Endothelial cell of umbilical vein (primary cell): ENCODE measurements at regions not wholly inside any gene's neighbourhood (a gene's known extent, or its start where the extent isn't known, plus 50 kb on each side); places are given as distances from the start of the nearest gene placed in this dataset.

ENCODE experiments used
- BruUV-seq: library from RNA; stranded (reverse); fragments of 400-500 nt; replicated peaks from 2 replicates; lab custom pipeline; 2021; lab: Mats Ljungman, UMichigan
- CTCF ChIA-PET: fragments of 300-600, 350-600 bp; sonication (Branson Sonifier 250); formaldehyde crosslinking; loops from one replicate; lab custom pipeline; 2021; ENCODE audit warnings: antibody characterized with exemption, inconsistent platforms; lab: Charles Lee
- POLR2A ChIA-PET: fragments of 300-600, 350-600 bp; sonication (Branson Sonifier 250); formaldehyde crosslinking; loops from one replicate; lab custom pipeline; 2021; ENCODE audit warnings: antibody characterized with exemption, inconsistent platforms; lab: Charles Lee
- DNase-seq: peaks from one replicate; pipeline ENCODE4 v3.0.0-alpha.2; 2011; ENCODE audit warnings: low read depth, low spot score
- FAIRE-seq: peaks from 2 replicates; lab custom pipeline; 2011; peaks lifted over from hg19 to GRCh38; lab: Jason Lieb, UNC
- H2AFZ ChIP-seq: 2 replicates; pipeline ENCODE4 v1.6.0; 2012; ENCODE audit warnings: low read depth, low read length, control low read depth, inconsistent platforms
- H3K27ac ChIP-seq: 2 replicates; pipeline ENCODE4 v1.5.1; 2011; ENCODE audit warnings: low read depth, mild to moderate bottlenecking, control low read depth, low read length, moderate library complexity; ENCODE audit not compliant: insufficient read depth
- H3K27me3 ChIP-seq, 2 experiments: 2 replicates each; pipeline versions ENCODE4 v1.6.0 to v1.6.1; 2011; ENCODE audit warnings: low read length in 2 of 2, mixed read lengths in 1 of 2; ENCODE audit not compliant: control insufficient read depth in 2 of 2, insufficient read depth in 2 of 2
- H3K36me3 ChIP-seq, 2 experiments: 2 replicates in 1 of 2; 3 replicates in 1 of 2; pipeline ENCODE4 v1.5.1; 2011; ENCODE audit warnings: low read length in 2 of 2, mild to moderate bottlenecking in 1 of 2, moderate library complexity in 1 of 2; ENCODE audit not compliant: control insufficient read depth in 2 of 2, insufficient read depth in 2 of 2; ENCODE audit errors: extremely low read depth in 1 of 2
- H3K4me1 ChIP-seq: 3 replicates; pipeline ENCODE4 v1.5.1; 2011; ENCODE audit warnings: mild to moderate bottlenecking, low read length; ENCODE audit not compliant: control insufficient read depth, insufficient read depth; ENCODE audit errors: extremely low read depth
- H3K4me2 ChIP-seq: 2 replicates; pipeline ENCODE4 v1.6.1; 2011; ENCODE audit warnings: low read length, control low read depth, mixed read lengths; ENCODE audit not compliant: insufficient read depth
- H3K4me3 ChIP-seq, 3 experiments: fragments of 200-600 bp in 1 of 3; sonication (generic), shearing (Covaris generic) in 1 of 3; replicated peaks in 1 of 3; 2 replicates each; pipeline ENCODE4 v1.5.1; 2011 to 2016; ENCODE audit warnings: control low read depth in 3 of 3, low read length in 3 of 3, mild to moderate bottlenecking in 2 of 3, inconsistent platforms in 1 of 3, low read depth in 1 of 3, moderate library complexity in 1 of 3; ENCODE audit not compliant: insufficient read depth in 1 of 3
- H3K79me2 ChIP-seq: 2 replicates; pipeline ENCODE4 v1.6.0; 2012; ENCODE audit warnings: low read length, inconsistent platforms; ENCODE audit not compliant: control insufficient read depth, insufficient read depth
- H3K9ac ChIP-seq: replicated peaks from 2 replicates; pipeline ENCODE3; 2011; ENCODE audit warnings: low read length, control low read depth; ENCODE audit not compliant: insufficient read depth; ENCODE audit errors: extremely low read depth
- H3K9me1 ChIP-seq: replicated peaks from 3 replicates; pipeline ENCODE4 v1.6.0; 2011; ENCODE audit warnings: mild to moderate bottlenecking, low read length; ENCODE audit not compliant: control insufficient read depth, insufficient read depth; ENCODE audit errors: extremely low read depth
- H3K9me3 ChIP-seq: replicated peaks from 2 replicates; pipeline ENCODE4 v1.5.1; 2012; ENCODE audit warnings: low read length, inconsistent platforms; ENCODE audit not compliant: control insufficient read depth, insufficient read depth
- H4K20me1 ChIP-seq: replicated peaks from 2 replicates; pipeline ENCODE3; 2011; ENCODE audit warnings: mild to moderate bottlenecking, low read length; ENCODE audit not compliant: control insufficient read depth, insufficient read depth; ENCODE audit errors: extremely low read depth
- EZH2 ChIP-seq: IDR thresholded peaks from 2 replicates; pipeline ENCODE4 v1.6.1; 2012; ENCODE audit warnings: borderline replicate concordance, low read depth, mild to moderate bottlenecking, moderate library complexity, low read length, inconsistent platforms; ENCODE audit not compliant: severe bottlenecking
- FOS ChIP-seq: IDR thresholded peaks from 2 replicates; pipeline ENCODE4 v1.6.1; 2011; ENCODE audit warnings: mild to moderate bottlenecking, low read length, moderate library complexity, borderline replicate concordance; ENCODE audit not compliant: insufficient read depth
- GATA2 ChIP-seq: IDR thresholded peaks from 2 replicates; pipeline ENCODE4 v1.7.0; 2011; ENCODE audit warnings: low read depth, mild to moderate bottlenecking, moderate library complexity, mixed read lengths, low read length; ENCODE audit not compliant: insufficient read length, insufficient read depth
- JUN ChIP-seq: IDR thresholded peaks from 2 replicates; pipeline ENCODE4 v1.6.1; 2011; ENCODE audit warnings: borderline replicate concordance, low read depth; ENCODE audit not compliant: insufficient read length, insufficient read depth
- MAX ChIP-seq: IDR thresholded peaks from 2 replicates; pipeline ENCODE4 v1.6.1; 2011; ENCODE audit not compliant: insufficient read depth, insufficient read length
- MYC ChIP-seq: IDR thresholded peaks from one replicate; pipeline ENCODE4 v1.6.1; 2011; ENCODE audit warnings: mild to moderate bottlenecking, low read depth, low read length
- POLR2A ChIP-seq: IDR thresholded peaks from 2 replicates; pipeline ENCODE4 v1.6.1; 2012; ENCODE audit warnings: low read depth, mild to moderate bottlenecking, control low read depth, low read length
- POLR2AphosphoS5 ChIP-seq: IDR thresholded peaks from 2 replicates; pipeline ENCODE4 v1.6.1; 2012; ENCODE audit warnings: low read depth, mild to moderate bottlenecking, control low read depth, low read length, moderate library complexity; ENCODE audit not compliant: insufficient read depth
- dilution Hi-C: fragments of 300-500 bp; cut with MboI; formaldehyde crosslinking; loops from one replicate; pipeline ENCODE4 v1.15.0; 2019; ENCODE audit warnings: low sequenced_read_pairs; ENCODE audit not compliant: extremely low pct_ligation_motif_present
- intact Hi-C: fragments of 100-400 bp; cut with micrococcal nuclease; formaldehyde crosslinking; loops from one replicate; pipeline ENCODE4 v1.10.0; 2022
- TF ChIP-seq, protein P1 (sequence below), 2 donors: IDR thresholded peaks; 1 replicate in 1 of 2; 2 replicates in 1 of 2; pipeline ENCODE4 v1.5.1; 2011; ENCODE audit warnings: low read length in 2 of 2, mild to moderate bottlenecking in 2 of 2, moderate library complexity in 2 of 2, control low read depth in 1 of 2, inconsistent platforms in 1 of 2, low read depth in 1 of 2; ENCODE audit not compliant: insufficient read depth in 1 of 2; ENCODE audit errors: extremely low read depth in 1 of 2

DNA sequence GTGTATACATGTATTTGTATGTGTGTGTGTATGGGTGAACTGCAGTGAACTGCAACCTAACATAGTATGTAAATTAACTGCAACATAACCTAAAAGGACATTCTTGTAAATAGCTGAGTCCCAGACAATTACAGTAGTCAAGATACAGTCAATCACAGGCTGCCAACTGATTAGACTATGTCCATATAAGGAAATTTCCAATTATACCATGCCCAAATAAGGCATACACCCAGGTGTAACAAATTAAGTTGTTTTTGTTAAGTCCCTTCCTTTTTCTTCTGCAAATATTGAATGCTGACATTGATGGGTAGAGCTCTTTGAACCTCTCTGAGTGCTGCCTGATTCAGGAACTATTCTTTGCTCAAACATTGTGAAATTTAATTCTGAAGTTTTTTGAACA, 594.6 kb upstream of the FAM174A start:
- Histone ChIP-seq H3K27me3 (no peaks in the 10 kb centered on the region), H3K9me3 (no peaks in the 10 kb centered on the region), H3K4me1 (no peaks in the 10 kb centered on the region), H3K36me3 (no peaks in the 10 kb centered on the region), H3K9ac (no peak overlapping the region), H3K4me2 (no peak overlapping the region), H3K27ac (no peak overlapping the region), H3K79me2 (no peaks in the 10 kb centered on the region), H2AFZ (no peak overlapping the region), H3K4me3 (no peak overlapping the region), H3K9me1 (no peaks in the 10 kb centered on the region), H4K20me1 (no peaks in the 10 kb centered on the region)
- POLR2A ChIA-PET, result no interaction called here
- TF ChIP-seq POLR2A, result no peak
- no peak for TF ChIP-seq POLR2AphosphoS5
- no peak for TF ChIP-seq MYC
- TF ChIP-seq JUN, result no peak
- TF ChIP-seq, protein P1, sequence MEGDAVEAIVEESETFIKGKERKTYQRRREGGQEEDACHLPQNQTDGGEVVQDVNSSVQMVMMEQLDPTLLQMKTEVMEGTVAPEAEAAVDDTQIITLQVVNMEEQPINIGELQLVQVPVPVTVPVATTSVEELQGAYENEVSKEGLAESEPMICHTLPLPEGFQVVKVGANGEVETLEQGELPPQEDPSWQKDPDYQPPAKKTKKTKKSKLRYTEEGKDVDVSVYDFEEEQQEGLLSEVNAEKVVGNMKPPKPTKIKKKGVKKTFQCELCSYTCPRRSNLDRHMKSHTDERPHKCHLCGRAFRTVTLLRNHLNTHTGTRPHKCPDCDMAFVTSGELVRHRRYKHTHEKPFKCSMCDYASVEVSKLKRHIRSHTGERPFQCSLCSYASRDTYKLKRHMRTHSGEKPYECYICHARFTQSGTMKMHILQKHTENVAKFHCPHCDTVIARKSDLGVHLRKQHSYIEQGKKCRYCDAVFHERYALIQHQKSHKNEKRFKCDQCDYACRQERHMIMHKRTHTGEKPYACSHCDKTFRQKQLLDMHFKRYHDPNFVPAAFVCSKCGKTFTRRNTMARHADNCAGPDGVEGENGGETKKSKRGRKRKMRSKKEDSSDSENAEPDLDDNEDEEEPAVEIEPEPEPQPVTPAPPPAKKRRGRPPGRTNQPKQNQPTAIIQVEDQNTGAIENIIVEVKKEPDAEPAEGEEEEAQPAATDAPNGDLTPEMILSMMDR (IDR thresholded peaks at IDR 0.05; ENCODE audit: extremely low read depth in 1 of 2, insufficient read depth in 1 of 2, low read depth in 1 of 2, low read length in 2 of 2), result no peak
- no peak for TF ChIP-seq MAX
- TF ChIP-seq FOS, result no peak
- no peak for TF ChIP-seq GATA2
- no peak for TF ChIP-seq EZH2
- intact Hi-C loops, result no loop called here
- DNase-seq, result no peak
- no TSS peak for BruUV-seq
- CTCF ChIA-PET, result no interaction called here
- no peak for FAIRE-seq
- dilution Hi-C loops, result no loop called here
